H9 (cell line): ENCODE measurements at regions not wholly inside any gene's neighbourhood (a gene's known extent, or its start where the extent isn't known, plus 50 kb on each side); places are given as distances from the start of the nearest gene placed in this dataset.

ENCODE experiments used
- DNase-seq: peaks from one replicate; pipeline ENCODE4 v3.0.0-alpha.2; 2017
- H2AFZ ChIP-seq: one replicate; pipeline ENCODE4 v1.6.1; 2013; ENCODE audit warnings: mild to moderate bottlenecking, low read length, control low read depth, moderate library complexity
- H2AK5ac ChIP-seq: 2 replicates; pipeline ENCODE4 v1.6.1; 2013; ENCODE audit warnings: low read length, control low read depth, mixed read lengths; ENCODE audit not compliant: insufficient read length
- H2BK120ac ChIP-seq: one replicate; pipeline ENCODE4 v1.6.1; 2013; ENCODE audit warnings: low read depth, mild to moderate bottlenecking, low read length, control low read depth, inconsistent platforms; ENCODE audit not compliant: poor library complexity, severe bottlenecking
- H2BK12ac ChIP-seq: 2 replicates; pipeline ENCODE4 v1.6.1; 2013; ENCODE audit warnings: low read length, control low read depth, mixed read lengths, low read depth; ENCODE audit not compliant: insufficient read length
- H2BK15ac ChIP-seq: 2 replicates; pipeline ENCODE4 v1.6.1; 2013; ENCODE audit warnings: low read depth, low read length, control low read depth
- H2BK20ac ChIP-seq: one replicate; pipeline ENCODE4 v1.6.1; 2013; ENCODE audit warnings: low read depth, mild to moderate bottlenecking, low read length, control low read depth, inconsistent platforms; ENCODE audit not compliant: poor library complexity, severe bottlenecking
- H2BK5ac ChIP-seq: 2 replicates; pipeline ENCODE4 v1.6.1; 2013; ENCODE audit warnings: low read length, control low read depth, mixed read lengths; ENCODE audit not compliant: insufficient read length
- H3K14ac ChIP-seq: 2 replicates; pipeline ENCODE4 v1.6.1; 2013; ENCODE audit warnings: low read length, control low read depth; ENCODE audit not compliant: insufficient read depth
- H3K18ac ChIP-seq: 2 replicates; pipeline ENCODE4 v1.6.1; 2013; ENCODE audit warnings: low read depth, mild to moderate bottlenecking, mixed read lengths, low read length, control low read depth; ENCODE audit not compliant: insufficient read length
- H3K23ac ChIP-seq: 2 replicates; pipeline ENCODE4 v1.6.1; 2013; ENCODE audit warnings: low read length, control low read depth, mixed read lengths, low read depth; ENCODE audit not compliant: insufficient read length
- H3K23me2 ChIP-seq: 2 replicates; pipeline ENCODE4 v1.6.1; 2013; ENCODE audit warnings: low read depth, mild to moderate bottlenecking, mixed read lengths, low read length, control low read depth; ENCODE audit not compliant: insufficient read length, poor library complexity, severe bottlenecking
- H3K27ac ChIP-seq: 2 replicates; pipeline ENCODE4 v1.5.1; 2013; ENCODE audit warnings: low read length, control low read depth, mixed read lengths, low read depth; ENCODE audit not compliant: insufficient read length
- H3K27me3 ChIP-seq: 2 replicates; pipeline ENCODE4 v1.6.1; 2013; ENCODE audit warnings: low read length, control low read depth, inconsistent platforms; ENCODE audit not compliant: insufficient read depth
- H3K4ac ChIP-seq: 2 replicates; pipeline ENCODE4 v1.6.1; 2013; ENCODE audit warnings: low read depth, mild to moderate bottlenecking, control low read depth, inconsistent platforms, low read length, moderate library complexity
- H3K4me1 ChIP-seq: 2 replicates; pipeline ENCODE4 v1.6.1; 2013; ENCODE audit warnings: low read length, control low read depth, inconsistent platforms; ENCODE audit not compliant: insufficient read depth
- H3K4me2 ChIP-seq: 2 replicates; pipeline ENCODE4 v1.6.1; 2013; ENCODE audit warnings: low read length, control low read depth, mixed read lengths; ENCODE audit not compliant: insufficient read length, insufficient read depth
- H3K56ac ChIP-seq: 2 replicates; pipeline ENCODE4 v1.6.1; 2013; ENCODE audit warnings: low read depth, mild to moderate bottlenecking, mixed read lengths, low read length, control low read depth; ENCODE audit not compliant: insufficient read length
- H3K79me1 ChIP-seq: 2 replicates; pipeline ENCODE4 v1.6.1; 2013; ENCODE audit warnings: low read depth, mild to moderate bottlenecking, moderate library complexity, low read length, control low read depth, inconsistent platforms; ENCODE audit not compliant: insufficient read depth, poor library complexity, severe bottlenecking
- H3K79me2 ChIP-seq: 2 replicates; pipeline ENCODE4 v1.6.1; 2013; ENCODE audit warnings: low read length, control low read depth, inconsistent platforms; ENCODE audit not compliant: insufficient read depth
- H3K9ac ChIP-seq: 2 replicates; pipeline ENCODE4 v1.6.1; 2013; ENCODE audit warnings: low read length, control low read depth, mixed read lengths; ENCODE audit not compliant: insufficient read length; ENCODE audit errors: extremely low read depth
- H3K9me3 ChIP-seq: one replicate; pipeline ENCODE4 v1.6.1; 2013; ENCODE audit warnings: low read depth, low read length, inconsistent platforms; ENCODE audit not compliant: control insufficient read depth
- H3T11ph ChIP-seq: one replicate; pipeline ENCODE4 v1.6.1; 2013; ENCODE audit warnings: mild to moderate bottlenecking, low read length, control low read depth, inconsistent platforms
- H4K20me1 ChIP-seq: one replicate; pipeline ENCODE4 v1.6.1; 2013; ENCODE audit not compliant: control insufficient read depth, insufficient read length, insufficient read depth
- H4K5ac ChIP-seq: 2 replicates; pipeline ENCODE4 v1.6.1; 2013; ENCODE audit warnings: low read depth, mild to moderate bottlenecking, mixed read lengths, low read length, control low read depth; ENCODE audit not compliant: insufficient read length
- H4K8ac ChIP-seq: replicated peaks from 2 replicates; pipeline ENCODE4 v1.6.1; 2013; ENCODE audit warnings: low read length, control low read depth, mixed read lengths, low read depth; ENCODE audit not compliant: insufficient read length
- H4K91ac ChIP-seq: 2 replicates; pipeline ENCODE4 v1.6.1; 2013; ENCODE audit warnings: low read depth, mild to moderate bottlenecking, moderate library complexity, mixed read lengths, low read length, control low read depth; ENCODE audit not compliant: insufficient read length
- H3K27ac Mint-ChIP-seq, 3 experiments: 2 replicates in 2 of 3; 3 replicates in 1 of 3; pipeline ENCODE4 v1.8.0; 2020 to 2021; ENCODE audit warnings: mixed read lengths in 3 of 3, mild to moderate bottlenecking in 1 of 3, moderate library complexity in 1 of 3
- H3K27me3 Mint-ChIP-seq: 2 replicates; pipeline ENCODE4 v1.8.0; 2021; ENCODE audit warnings: low read depth, mild to moderate bottlenecking, moderate library complexity, mixed read lengths
- H3K36me3 Mint-ChIP-seq, 3 experiments: 2 replicates in 2 of 3; 3 replicates in 1 of 3; pipeline ENCODE4 v1.8.0; 2020 to 2021; ENCODE audit warnings: low read depth in 3 of 3, mixed read lengths in 3 of 3; ENCODE audit not compliant: insufficient read depth in 1 of 3
- H3K4me1 Mint-ChIP-seq, 2 experiments: 2 replicates each; pipeline ENCODE4 v1.8.0; 2020; ENCODE audit warnings: mixed read lengths in 2 of 2
- H3K4me3 Mint-ChIP-seq, 2 experiments: 2 replicates in 1 of 2; 3 replicates in 1 of 2; pipeline ENCODE4 v1.8.0; 2020 to 2021; ENCODE audit warnings: mild to moderate bottlenecking in 2 of 2, mixed read lengths in 2 of 2, moderate library complexity in 1 of 2
- H3K9me3 Mint-ChIP-seq, 2 experiments: 2 replicates in 1 of 2; 3 replicates in 1 of 2; pipeline ENCODE4 v1.8.0; 2020; ENCODE audit warnings: mild to moderate bottlenecking in 2 of 2, mixed read lengths in 2 of 2, moderate library complexity in 1 of 2
- WGBS: extraction: QIAGEN DNeasy Blood & Tissue Kit; methylation state at CpG from one replicate; pipeline ENCODE4 v1.1.7; 2013; ENCODE audit warnings: missing lambda C conversion rate, low lambda C conversion rate, mixed read lengths; ENCODE audit not compliant: insufficient read length; ENCODE audit errors: extremely low coverage; 5-methylcytosine and 5-hydroxymethylcytosine counted together
- TF ChIP-seq, protein P1 (sequence below): fragments of 200-600 bp; sonication (generic); conservative IDR thresholded peaks from 3 replicates; pipeline ENCODE4 v1.8.0; 2021; ENCODE audit warnings: antibody characterized with exemption, mild to moderate bottlenecking

DNA sequence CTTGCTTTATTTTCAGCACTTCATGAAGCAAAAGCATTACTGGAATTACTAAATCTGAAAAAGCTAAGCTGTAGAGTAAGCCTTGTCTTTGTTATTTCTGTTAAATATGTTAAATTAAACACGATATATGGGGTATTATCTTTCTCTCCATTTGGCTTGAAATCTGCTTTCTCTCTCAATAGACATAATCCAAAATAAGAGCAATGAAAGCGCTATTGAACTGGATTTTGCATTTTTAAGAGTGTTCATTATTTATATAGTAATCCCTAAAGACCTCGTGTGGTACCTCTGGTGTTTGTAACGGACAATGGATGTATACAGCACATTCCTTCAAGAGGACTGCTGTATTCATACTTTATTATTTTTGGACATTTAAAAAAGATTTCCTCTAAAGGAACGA, 91.5 kb upstream of the KCNE2 start:
- no peak overlapping the region for H3K23ac ChIP-seq
- no peak overlapping the region for H3K56ac ChIP-seq
- H4K8ac ChIP-seq, result no peak overlapping the region
- H2AK5ac ChIP-seq, result no peak overlapping the region
- H3K4me2 ChIP-seq, result no peak overlapping the region
- no peak overlapping the region for H2BK15ac ChIP-seq
- Mint-ChIP-seq H3K9me3 (no peaks in the 10 kb centered on the region; a peak in 1 of 5 replicates), H3K27ac (no peak overlapping the region), H3K4me1 (peaks cover 0 to 10% of the 10 kb centered on the region in 2 experiments; a peak in 2 of 4 replicates), H3K36me3 (no peaks in the 10 kb centered on the region), H3K4me3 (no peak overlapping the region), H3K27me3 (peaks cover 3% of the 10 kb centered on the region; the same call in 1 of the 2 replicates)
- H2BK12ac ChIP-seq, result no peak overlapping the region
- no peaks in the 10 kb centered on the region for H3K9me3 ChIP-seq
- no peaks in the 10 kb centered on the region for H4K20me1 ChIP-seq
- H2BK5ac ChIP-seq, result no peak overlapping the region
- H2BK20ac ChIP-seq, result no peak overlapping the region
- H3K14ac ChIP-seq, result no peak overlapping the region
- H4K5ac ChIP-seq, result no peak overlapping the region
- H3K9ac ChIP-seq, result no peak overlapping the region
- H3T11ph ChIP-seq, result no peak overlapping the region
- TF ChIP-seq, protein P1, sequence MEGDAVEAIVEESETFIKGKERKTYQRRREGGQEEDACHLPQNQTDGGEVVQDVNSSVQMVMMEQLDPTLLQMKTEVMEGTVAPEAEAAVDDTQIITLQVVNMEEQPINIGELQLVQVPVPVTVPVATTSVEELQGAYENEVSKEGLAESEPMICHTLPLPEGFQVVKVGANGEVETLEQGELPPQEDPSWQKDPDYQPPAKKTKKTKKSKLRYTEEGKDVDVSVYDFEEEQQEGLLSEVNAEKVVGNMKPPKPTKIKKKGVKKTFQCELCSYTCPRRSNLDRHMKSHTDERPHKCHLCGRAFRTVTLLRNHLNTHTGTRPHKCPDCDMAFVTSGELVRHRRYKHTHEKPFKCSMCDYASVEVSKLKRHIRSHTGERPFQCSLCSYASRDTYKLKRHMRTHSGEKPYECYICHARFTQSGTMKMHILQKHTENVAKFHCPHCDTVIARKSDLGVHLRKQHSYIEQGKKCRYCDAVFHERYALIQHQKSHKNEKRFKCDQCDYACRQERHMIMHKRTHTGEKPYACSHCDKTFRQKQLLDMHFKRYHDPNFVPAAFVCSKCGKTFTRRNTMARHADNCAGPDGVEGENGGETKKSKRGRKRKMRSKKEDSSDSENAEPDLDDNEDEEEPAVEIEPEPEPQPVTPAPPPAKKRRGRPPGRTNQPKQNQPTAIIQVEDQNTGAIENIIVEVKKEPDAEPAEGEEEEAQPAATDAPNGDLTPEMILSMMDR, result no peak
- H3K27ac ChIP-seq, result no peak overlapping the region
- DNase-seq, result no peak
- no peaks in the 10 kb centered on the region for H3K79me2 ChIP-seq
- H2AFZ ChIP-seq, result no peak overlapping the region
- H3K18ac ChIP-seq, result no peak overlapping the region
- no peaks in the 10 kb centered on the region for H3K27me3 ChIP-seq
- no peaks in the 10 kb centered on the region for H3K79me1 ChIP-seq
- no peak overlapping the region for H2BK120ac ChIP-seq
- H3K23me2 ChIP-seq, result no peaks in the 10 kb centered on the region
- no CpG with 5 or more reads among the region's 5 CpGs for WGBS
- H4K91ac ChIP-seq, result no peak overlapping the region
- H3K4me1 ChIP-seq, result no peaks in the 10 kb centered on the region
- H3K4ac ChIP-seq, result no peak overlapping the region
